ENCODE measurements at regions not wholly inside any gene's neighbourhood (a gene's known extent, or its start where the extent isn't known, plus 50 kb on each side); places are given as distances from the start of the nearest gene placed in this dataset.

DNA sequence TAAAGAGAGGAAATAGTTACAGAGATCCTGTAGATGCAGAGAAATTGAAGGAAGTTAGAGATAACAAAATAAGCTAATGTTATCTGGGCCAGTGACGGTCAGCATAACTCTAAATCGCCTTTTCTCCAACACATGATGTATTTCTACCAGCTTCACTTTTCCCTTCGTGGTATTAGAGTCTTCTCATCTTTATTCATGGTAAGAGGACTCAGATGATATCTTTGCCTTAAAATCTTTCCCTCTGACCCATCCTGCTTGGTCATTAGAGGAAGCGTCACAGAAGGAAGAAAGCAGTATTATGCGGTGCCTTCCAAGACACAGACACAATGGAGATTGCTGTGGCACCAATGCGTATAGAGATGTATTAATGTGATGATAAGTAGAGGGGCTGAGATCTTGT is 320.7 kb upstream of the GOLIM4 start:
- DNase-seq (ENCODE audit: low read depth), result no peak
- no peak overlapping the region for H3K4me3 ChIP-seq (ENCODE audit: low read length)
- TF ChIP-seq, protein P1, sequence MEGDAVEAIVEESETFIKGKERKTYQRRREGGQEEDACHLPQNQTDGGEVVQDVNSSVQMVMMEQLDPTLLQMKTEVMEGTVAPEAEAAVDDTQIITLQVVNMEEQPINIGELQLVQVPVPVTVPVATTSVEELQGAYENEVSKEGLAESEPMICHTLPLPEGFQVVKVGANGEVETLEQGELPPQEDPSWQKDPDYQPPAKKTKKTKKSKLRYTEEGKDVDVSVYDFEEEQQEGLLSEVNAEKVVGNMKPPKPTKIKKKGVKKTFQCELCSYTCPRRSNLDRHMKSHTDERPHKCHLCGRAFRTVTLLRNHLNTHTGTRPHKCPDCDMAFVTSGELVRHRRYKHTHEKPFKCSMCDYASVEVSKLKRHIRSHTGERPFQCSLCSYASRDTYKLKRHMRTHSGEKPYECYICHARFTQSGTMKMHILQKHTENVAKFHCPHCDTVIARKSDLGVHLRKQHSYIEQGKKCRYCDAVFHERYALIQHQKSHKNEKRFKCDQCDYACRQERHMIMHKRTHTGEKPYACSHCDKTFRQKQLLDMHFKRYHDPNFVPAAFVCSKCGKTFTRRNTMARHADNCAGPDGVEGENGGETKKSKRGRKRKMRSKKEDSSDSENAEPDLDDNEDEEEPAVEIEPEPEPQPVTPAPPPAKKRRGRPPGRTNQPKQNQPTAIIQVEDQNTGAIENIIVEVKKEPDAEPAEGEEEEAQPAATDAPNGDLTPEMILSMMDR (conservative IDR thresholded peaks at IDR 0.05; ENCODE audit: low read length), result no peak

DNA sequence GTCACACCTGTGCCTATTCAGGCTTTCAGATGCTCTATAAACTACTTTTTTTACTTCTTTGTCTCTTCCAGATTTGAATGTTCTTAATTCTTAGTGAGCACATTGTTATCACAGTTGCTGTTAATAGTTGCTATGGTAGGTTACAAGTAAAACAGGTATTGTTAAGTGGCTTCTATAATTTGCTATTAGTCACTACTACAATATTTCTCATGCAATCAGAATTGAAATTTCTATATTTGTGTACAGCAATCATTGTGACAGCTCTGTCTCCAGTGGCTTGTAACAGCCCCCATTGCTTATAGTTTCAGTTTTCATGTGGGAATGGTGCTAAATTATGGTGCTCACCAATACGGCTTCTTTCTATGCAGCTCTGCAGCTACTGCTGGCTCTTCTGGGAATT is 318.4 kb upstream of the GOLIM4 start:
- TF ChIP-seq, protein P1 (conservative IDR thresholded peaks at IDR 0.05; ENCODE audit: low read length), result no peak
- DNase-seq (ENCODE audit: low read depth), result no peak
- no peak overlapping the region for H3K4me3 ChIP-seq (ENCODE audit: low read length)

DNA sequence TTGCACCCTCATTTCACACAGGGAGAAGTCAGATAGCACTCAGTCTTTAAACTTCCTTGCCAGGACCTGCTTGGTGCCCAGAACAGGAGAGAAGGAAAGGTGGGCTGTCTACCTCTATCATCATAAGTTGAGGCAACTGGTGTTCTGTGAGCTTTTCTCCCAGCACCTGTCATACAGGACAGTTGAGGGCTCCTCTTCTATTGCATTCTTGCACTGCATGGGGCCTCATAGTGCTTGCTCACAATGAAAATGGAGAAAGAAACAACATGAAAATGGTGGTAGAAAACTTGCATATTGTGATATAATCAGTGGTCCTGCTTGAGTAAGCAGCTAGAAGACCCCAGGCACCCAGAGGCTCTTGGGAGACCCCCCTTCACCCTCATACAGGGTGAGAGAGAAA is 311.7 kb upstream of the GOLIM4 start:
- H3K4me3 ChIP-seq (ENCODE audit: low read length), result no peak overlapping the region

DNA sequence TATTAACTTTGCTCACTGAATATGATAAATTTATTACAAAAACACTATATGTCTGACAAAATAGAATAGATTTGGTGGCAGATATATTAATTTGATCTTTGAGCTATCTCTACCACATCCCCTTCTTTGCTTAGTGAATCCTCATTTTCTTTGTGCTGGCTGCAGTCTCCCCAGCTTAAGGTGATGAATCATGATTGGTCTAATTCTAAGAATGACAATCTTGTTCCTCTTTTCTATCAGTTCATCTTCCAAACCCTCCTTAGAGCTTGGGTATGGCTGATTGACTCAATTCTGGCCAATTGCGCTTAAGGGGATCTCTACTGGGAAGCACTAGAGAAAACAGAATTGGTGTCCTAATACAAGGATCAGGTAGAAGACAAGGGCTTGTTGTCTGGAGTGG is 309.6 kb upstream of the GOLIM4 start:
- no peak overlapping the region for H3K4me3 ChIP-seq (ENCODE audit: low read length)
- no peak for DNase-seq (ENCODE audit: low read depth)
- TF ChIP-seq, protein P1 (conservative IDR thresholded peaks at IDR 0.05; ENCODE audit: low read length), result no peak

More for the DNA sequence above, 311.7 kb upstream of the GOLIM4 start:
- TF ChIP-seq, protein P1 (conservative IDR thresholded peaks at IDR 0.05; ENCODE audit: low read length), result no peak
- no peak for DNase-seq (ENCODE audit: low read depth)

DNA sequence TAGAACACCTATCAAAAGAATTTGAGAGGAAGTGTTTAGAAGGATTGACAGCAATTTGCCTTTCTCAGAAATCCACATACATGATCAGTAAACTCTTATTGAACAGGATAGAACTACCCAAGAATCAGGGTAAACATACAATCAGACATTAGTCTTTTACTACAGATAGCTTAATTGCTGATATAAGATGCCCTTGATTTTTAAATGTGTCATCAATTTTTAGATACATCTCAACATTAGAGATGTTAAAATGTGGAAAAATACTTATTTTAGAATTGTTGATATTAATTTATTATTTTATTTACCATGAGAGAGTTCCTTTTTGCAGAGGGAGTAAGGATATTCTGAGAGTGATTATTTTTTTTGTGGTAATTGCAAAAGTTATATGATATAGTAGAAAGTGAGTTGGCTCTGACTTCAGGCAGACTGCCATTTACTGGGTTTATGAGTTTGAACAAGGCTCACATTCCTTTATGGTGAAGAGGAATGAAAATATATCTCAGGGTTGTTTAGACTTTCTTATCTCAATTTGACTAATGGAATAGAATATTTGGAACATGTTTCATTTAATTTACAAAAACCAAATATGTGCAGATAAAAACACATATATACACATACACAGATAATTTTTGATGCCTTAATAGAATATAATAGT is 302.8 kb upstream of the GOLIM4 start:
- TF ChIP-seq, protein P1 (conservative IDR thresholded peaks at IDR 0.05; ENCODE audit: low read length), result no peak
- peak; percentile 3 for DNase-seq (ENCODE audit: low read depth)
- no peak overlapping the region for H3K4me3 ChIP-seq (ENCODE audit: low read length)

DNA sequence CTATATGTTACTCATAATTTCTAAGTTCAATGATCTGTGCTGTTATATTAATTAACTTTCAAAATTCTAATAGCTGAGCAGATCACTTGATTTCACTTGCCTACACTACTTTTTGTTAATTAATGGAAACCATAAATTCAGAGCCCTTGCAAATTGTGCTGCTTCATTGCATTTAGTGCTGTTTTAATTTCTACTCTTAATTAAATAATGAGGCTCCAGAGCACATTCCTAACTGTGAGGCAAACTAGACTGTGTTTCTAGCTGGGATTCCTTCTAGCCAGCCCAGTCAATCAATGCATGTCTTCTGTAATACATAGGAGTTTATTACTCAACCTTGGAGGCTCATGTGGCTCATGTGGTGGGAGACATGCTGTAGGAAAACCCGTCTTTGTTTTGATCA is 301.1 kb upstream of the GOLIM4 start:
- TF ChIP-seq, protein P1 (conservative IDR thresholded peaks at IDR 0.05; ENCODE audit: low read length), result no peak
- H3K4me3 ChIP-seq (ENCODE audit: low read length), result no peak overlapping the region
- DNase-seq (ENCODE audit: low read depth), result no peak

DNA sequence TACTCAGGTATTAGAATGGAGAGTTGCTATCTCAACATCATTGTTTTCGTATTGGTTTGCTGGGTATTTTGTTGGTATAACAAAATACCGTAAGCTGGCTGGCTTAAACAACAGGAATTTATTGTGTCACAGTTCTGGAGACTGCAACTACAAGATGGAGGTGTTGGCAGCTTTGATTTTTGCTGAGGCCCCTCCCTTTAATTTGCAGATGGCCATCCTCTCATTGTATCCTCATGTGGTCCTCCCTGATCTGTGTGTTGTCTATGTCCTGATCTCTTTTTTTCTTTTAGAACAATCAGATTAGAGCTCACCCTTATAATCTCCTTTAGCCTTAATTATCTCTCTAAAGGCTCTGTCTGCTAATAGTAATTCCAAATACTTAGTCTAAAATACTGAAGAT is 299.8 kb upstream of the GOLIM4 start:
- no peak overlapping the region for H3K4me3 ChIP-seq (ENCODE audit: low read length)
- peak; percentile 4 for DNase-seq (ENCODE audit: low read depth)
- TF ChIP-seq, protein P1 (conservative IDR thresholded peaks at IDR 0.05; ENCODE audit: low read length), result no peak
